Astrocyte (in vitro differentiated cells and primary cell): ENCODE measurements at regions not wholly inside any gene's neighbourhood (a gene's known extent, or its start where the extent isn't known, plus 50 kb on each side); places are given as distances from the start of the nearest gene placed in this dataset.

Experiments used
- EZH2 ChIP-seq: IDR thresholded peaks from 2 replicates; pipeline ENCODE4 v1.6.1; 2012; ENCODE audit warnings: mild to moderate bottlenecking, low read length, inconsistent platforms; ENCODE audit not compliant: insufficient read depth
- TF ChIP-seq, protein P1 (sequence below): IDR thresholded peaks from 2 replicates; pipeline ENCODE4 v1.5.1; 2011; ENCODE audit warnings: low read depth, mild to moderate bottlenecking, inconsistent platforms, low read length, moderate library complexity; ENCODE audit not compliant: insufficient read depth

DNA sequence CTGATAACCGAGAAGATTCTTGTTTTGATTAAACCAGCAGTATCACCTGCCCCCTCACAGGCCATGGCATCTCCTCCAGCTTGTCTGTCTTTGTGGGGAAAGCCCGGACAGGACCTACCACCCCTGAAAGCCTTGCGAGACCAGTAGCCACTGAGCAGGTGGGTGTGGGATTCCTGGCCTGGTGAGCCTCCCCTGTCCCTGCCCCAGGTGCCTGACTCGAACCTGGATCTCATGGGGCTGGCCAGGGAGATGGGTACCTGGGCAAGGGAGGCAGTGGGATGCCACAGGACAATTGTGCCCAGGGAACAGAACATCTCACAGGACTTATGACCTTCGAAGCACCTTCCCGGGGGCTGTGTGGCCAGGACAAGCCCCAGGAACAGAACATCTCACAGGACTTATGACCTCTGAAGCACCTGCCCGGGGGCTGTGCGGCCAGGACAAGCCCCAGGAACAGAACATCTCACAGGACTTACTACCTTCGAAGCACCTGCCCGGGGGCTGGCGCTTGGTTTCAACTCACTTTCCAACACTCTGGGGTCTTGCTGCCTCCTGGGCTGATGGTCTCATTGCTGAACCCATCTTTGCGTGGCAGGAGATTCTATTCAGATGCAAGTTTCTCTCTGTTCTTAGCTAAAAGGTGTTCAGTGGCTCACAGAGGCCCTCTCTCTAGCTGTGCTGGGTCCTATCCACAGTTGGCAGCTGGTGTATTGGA is 854.5 kb downstream of the BRD1 start:
- TF ChIP-seq, protein P1, sequence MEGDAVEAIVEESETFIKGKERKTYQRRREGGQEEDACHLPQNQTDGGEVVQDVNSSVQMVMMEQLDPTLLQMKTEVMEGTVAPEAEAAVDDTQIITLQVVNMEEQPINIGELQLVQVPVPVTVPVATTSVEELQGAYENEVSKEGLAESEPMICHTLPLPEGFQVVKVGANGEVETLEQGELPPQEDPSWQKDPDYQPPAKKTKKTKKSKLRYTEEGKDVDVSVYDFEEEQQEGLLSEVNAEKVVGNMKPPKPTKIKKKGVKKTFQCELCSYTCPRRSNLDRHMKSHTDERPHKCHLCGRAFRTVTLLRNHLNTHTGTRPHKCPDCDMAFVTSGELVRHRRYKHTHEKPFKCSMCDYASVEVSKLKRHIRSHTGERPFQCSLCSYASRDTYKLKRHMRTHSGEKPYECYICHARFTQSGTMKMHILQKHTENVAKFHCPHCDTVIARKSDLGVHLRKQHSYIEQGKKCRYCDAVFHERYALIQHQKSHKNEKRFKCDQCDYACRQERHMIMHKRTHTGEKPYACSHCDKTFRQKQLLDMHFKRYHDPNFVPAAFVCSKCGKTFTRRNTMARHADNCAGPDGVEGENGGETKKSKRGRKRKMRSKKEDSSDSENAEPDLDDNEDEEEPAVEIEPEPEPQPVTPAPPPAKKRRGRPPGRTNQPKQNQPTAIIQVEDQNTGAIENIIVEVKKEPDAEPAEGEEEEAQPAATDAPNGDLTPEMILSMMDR: no peak
- no peak for TF ChIP-seq EZH2
